Activated B cell treated with CpG ODN at 0.5 μM for 24 hours (primary cell): ENCODE measurements at regions not wholly inside any gene's neighbourhood (a gene's known extent, or its start where the extent isn't known, plus 50 kb on each side); places are given as distances from the start of the nearest gene placed in this dataset.

ENCODE experiments used
- ATAC-seq: fragments of 200-7000 bp; cut with Tn5 transposase; one replicate; pipeline ENCODE4 v1.10.0; 2021; ENCODE audit warnings: low read depth, mild to moderate bottlenecking, moderate library complexity
- CTCF ChIA-PET: fragments of 350-600 bp; sonication (Branson Sonifier 250); formaldehyde crosslinking; loops from one replicate; lab custom pipeline; 2021; ENCODE audit warnings: antibody characterized with exemption; lab: Charles Lee
- POLR2A ChIA-PET: fragments of 350-600 bp; sonication (Branson Sonifier 250); formaldehyde crosslinking; loops from one replicate; lab custom pipeline; 2021; ENCODE audit warnings: antibody characterized with exemption; lab: Charles Lee
- DNase-seq: peaks from one replicate; pipeline ENCODE4 v3.0.0; 2022
- H3K27ac Mint-ChIP-seq: one replicate; pipeline ENCODE4 v1.8.0; 2020; ENCODE audit warnings: mixed read lengths
- H3K27me3 Mint-ChIP-seq: one replicate; pipeline ENCODE4 v1.8.0; 2021; ENCODE audit warnings: mixed read lengths
- H3K36me3 Mint-ChIP-seq: one replicate; pipeline ENCODE4 v1.8.0; 2021; ENCODE audit warnings: low read depth, mixed read lengths
- H3K4me1 Mint-ChIP-seq: one replicate; pipeline ENCODE4 v1.8.0; 2021; ENCODE audit warnings: mixed read lengths
- H3K4me3 Mint-ChIP-seq: one replicate; pipeline ENCODE4 v1.8.0; 2020; ENCODE audit warnings: mild to moderate bottlenecking, mixed read lengths
- H3K9me3 Mint-ChIP-seq: one replicate; pipeline ENCODE4 v1.8.0; 2020; ENCODE audit warnings: mixed read lengths
- intact Hi-C: fragments of 100-400 bp; cut with micrococcal nuclease; formaldehyde crosslinking; loops from one replicate; pipeline ENCODE4 v1.15.1; 2024
- TF ChIP-seq, protein P1 (sequence below): fragments of 200-600 bp; IDR thresholded peaks from one replicate; pipeline ENCODE4 v1.8.0; 2022; ENCODE audit warnings: antibody characterized with exemption, mild to moderate bottlenecking

DNA sequence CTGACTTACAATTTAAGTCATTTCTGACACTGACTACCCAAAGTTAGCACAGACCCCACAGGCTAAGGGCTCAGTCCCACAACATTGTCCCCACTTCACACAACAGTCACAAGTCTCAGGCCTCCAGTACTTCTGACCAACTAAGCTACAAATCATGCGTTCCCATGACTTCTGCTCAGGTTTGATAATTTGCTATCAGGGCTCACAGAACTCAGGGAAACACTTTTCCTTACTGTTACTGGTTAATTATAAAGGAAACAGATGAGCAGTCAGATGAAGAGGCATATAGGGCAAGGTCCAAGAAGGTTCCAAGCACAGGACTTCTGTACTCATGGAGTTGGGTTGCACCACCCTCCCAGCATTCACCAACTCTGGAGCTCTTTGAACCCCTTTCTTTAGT, 151.2 kb upstream of the TNR start:
- ChIA-PET CTCF (no interaction called here), POLR2A (no interaction called here)
- H3K27ac Mint-ChIP-seq: no peak overlapping the region
- H3K36me3 Mint-ChIP-seq: no peaks in the 10 kb centered on the region
- TF ChIP-seq, protein P1, sequence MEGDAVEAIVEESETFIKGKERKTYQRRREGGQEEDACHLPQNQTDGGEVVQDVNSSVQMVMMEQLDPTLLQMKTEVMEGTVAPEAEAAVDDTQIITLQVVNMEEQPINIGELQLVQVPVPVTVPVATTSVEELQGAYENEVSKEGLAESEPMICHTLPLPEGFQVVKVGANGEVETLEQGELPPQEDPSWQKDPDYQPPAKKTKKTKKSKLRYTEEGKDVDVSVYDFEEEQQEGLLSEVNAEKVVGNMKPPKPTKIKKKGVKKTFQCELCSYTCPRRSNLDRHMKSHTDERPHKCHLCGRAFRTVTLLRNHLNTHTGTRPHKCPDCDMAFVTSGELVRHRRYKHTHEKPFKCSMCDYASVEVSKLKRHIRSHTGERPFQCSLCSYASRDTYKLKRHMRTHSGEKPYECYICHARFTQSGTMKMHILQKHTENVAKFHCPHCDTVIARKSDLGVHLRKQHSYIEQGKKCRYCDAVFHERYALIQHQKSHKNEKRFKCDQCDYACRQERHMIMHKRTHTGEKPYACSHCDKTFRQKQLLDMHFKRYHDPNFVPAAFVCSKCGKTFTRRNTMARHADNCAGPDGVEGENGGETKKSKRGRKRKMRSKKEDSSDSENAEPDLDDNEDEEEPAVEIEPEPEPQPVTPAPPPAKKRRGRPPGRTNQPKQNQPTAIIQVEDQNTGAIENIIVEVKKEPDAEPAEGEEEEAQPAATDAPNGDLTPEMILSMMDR: no peak
- H3K4me1 Mint-ChIP-seq: no peaks in the 10 kb centered on the region
- DNase-seq (no peak), ATAC-seq (no peak)
- intact Hi-C loops: no loop called here
- H3K9me3 Mint-ChIP-seq: peaks cover 2% of the 10 kb centered on the region
- no peak overlapping the region for H3K4me3 Mint-ChIP-seq
- no peaks in the 10 kb centered on the region for H3K27me3 Mint-ChIP-seq

DNA sequence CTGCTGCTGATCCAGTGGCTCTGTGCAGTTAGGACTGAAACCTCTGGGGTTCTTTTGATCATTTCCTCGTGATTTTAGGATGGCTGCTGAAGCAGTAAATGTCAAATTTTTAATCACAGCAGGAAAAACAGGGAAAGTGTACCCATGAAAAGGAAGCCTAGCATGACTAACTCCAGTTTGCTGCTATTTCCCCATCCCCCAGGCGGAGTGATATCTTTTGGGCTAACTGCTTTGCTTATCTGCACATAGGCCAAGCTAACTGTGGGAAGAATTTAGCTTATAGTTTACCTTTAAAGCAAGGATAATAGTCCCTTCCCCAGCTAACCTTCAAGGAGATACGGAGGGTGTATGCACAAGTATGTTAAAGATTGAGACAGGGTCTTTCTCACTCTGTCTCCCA, 149.8 kb upstream of the TNR start:
- Mint-ChIP-seq H3K4me1 (no peaks in the 10 kb centered on the region), H3K9me3 (peaks cover 2% of the 10 kb centered on the region), H3K27ac (no peak overlapping the region), H3K4me3 (no peak overlapping the region), H3K36me3 (no peaks in the 10 kb centered on the region), H3K27me3 (peaks cover 3% of the 10 kb centered on the region)
- TF ChIP-seq, protein P1: no peak
- DNase-seq: no peak
- POLR2A ChIA-PET: no interaction called here
- no peak for ATAC-seq
- intact Hi-C loops: no loop called here
- CTCF ChIA-PET: no interaction called here

DNA sequence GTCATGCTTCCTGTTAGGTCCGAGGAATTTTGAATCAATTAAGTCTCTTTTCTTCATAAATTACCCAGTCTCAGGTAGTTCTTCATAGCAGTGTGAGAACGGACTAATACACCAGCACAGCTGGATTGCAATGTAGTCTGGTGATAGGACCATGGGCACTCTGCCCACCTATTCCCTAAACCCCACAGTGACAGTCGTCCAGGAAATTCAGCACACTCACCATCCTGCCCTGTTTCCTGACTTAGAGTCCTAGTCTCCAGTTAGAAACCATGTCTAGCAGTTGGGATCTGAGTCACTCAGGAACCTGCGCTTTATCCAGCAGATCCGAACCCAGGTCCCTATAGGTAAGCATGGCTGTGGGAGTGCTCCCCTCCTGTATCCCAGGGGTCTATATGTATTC, 149.3 kb upstream of the TNR start:
- no peak for ATAC-seq
- no peak for DNase-seq
- Mint-ChIP-seq H3K4me1 (no peaks in the 10 kb centered on the region), H3K4me3 (no peak overlapping the region), H3K27me3 (peaks cover 3% of the 10 kb centered on the region), H3K9me3 (peaks cover 2% of the 10 kb centered on the region), H3K36me3 (no peaks in the 10 kb centered on the region), H3K27ac (no peak overlapping the region)
- CTCF ChIA-PET: interaction anchor here (0.5 kb wide), 1 partner anchor 1791 kb away, joined by 4 read pairs; no protein-coding TSS in a partner anchor
- TF ChIP-seq, protein P1: no peak
- intact Hi-C loops: no loop called here
- POLR2A ChIA-PET: no interaction called here

DNA sequence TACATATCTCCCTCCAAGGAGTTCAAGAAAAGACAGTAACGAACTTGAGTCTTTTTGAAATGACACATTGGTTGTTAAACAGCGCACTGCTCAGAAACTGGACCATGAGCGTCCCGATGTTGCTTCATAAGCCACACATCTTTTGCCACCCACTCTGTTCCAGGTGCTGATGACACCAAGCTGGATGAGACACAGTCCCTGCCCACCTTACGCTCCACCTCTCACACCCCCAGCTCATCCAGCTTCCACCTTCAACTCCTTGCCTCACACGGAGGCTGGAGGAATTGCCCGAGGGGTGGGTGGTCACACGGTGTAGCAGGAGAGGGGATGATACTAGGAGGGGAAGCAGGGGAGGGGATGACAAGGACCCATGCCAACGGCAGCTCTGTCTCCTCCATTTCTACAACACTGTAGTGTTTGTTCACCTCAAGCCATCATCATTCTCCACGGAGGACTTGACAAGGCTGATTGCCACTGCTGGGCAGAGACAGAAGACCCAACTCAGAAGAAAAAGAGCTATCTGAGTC, 148.5 kb upstream of the TNR start:
- H3K27ac Mint-ChIP-seq: no peak overlapping the region

DNA sequence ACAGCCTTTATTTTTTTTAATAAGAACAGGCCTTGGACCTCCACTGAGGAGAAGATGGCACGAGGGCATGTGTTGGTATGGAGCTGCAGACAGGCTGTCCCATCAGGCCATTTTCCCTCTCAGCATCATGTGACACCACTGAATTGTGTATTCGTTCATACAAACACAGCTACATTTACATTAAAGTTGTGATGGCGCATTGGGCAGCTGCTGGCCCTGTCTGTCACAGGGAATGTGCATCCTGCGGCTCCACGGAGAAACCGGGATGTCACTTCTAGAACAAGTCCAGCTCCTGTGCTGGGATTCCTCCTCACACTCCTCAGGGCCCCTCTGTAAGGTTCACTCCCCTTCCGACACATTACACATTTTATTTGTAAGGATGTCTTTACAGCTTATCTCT, 147.6 kb upstream of the TNR start:
- ATAC-seq: no peak
- H3K4me1 Mint-ChIP-seq: no peaks in the 10 kb centered on the region
- ChIA-PET CTCF (interaction anchor here (1.0 kb wide), 1 partner anchor 60 kb away, joined by 4 read pairs; no protein-coding TSS in a partner anchor), POLR2A (no interaction called here)
- H3K36me3 Mint-ChIP-seq: no peaks in the 10 kb centered on the region
- DNase-seq: no peak
- intact Hi-C loops: no loop called here
- peaks cover 2% of the 10 kb centered on the region for H3K9me3 Mint-ChIP-seq
- H3K27ac Mint-ChIP-seq: no peak overlapping the region
- TF ChIP-seq, protein P1: no peak
- no peak overlapping the region for H3K4me3 Mint-ChIP-seq
- peaks cover 3% of the 10 kb centered on the region for H3K27me3 Mint-ChIP-seq

More for the DNA sequence above, 148.5 kb upstream of the TNR start:
- intact Hi-C loops: no loop called here
- ATAC-seq (no peak), DNase-seq (no peak)
- ChIA-PET CTCF (interaction anchor here (0.5 kb wide), 1 partner anchor 1790 kb away, joined by 4 read pairs; no protein-coding TSS in a partner anchor), POLR2A (no interaction called here)
- TF ChIP-seq, protein P1: no peak
- Mint-ChIP-seq H3K36me3 (no peaks in the 10 kb centered on the region), H3K9me3 (peaks cover 2% of the 10 kb centered on the region), H3K4me3 (no peak overlapping the region), H3K27me3 (peaks cover 3% of the 10 kb centered on the region), H3K4me1 (no peaks in the 10 kb centered on the region)
